ENCODE measurements at regions not wholly inside any gene's neighbourhood (a gene's known extent, or its start where the extent isn't known, plus 50 kb on each side); places are given as distances from the start of the nearest gene placed in this dataset.

- H3K9ac ChIP-seq (ENCODE audit: low read depth in 1 of 2, low read length in 2 of 2) = no peak overlapping the region
- no peak overlapping the region for H3K4me3 ChIP-seq (ENCODE audit: low read depth in 1 of 3, low read length in 3 of 3)
- H3K27ac ChIP-seq (ENCODE audit: low read depth in 1 of 2, low read length in 2 of 2) = peak overlapping the region in 1 of 2 donors; percentile 13
- no peaks in the 10 kb centered on the region for H3K27me3 ChIP-seq (ENCODE audit: control insufficient read depth in 4 of 4, insufficient read depth in 4 of 4, low read length in 3 of 4)
- H3K4me1 ChIP-seq (ENCODE audit: control insufficient read depth in 4 of 4, insufficient read depth in 4 of 4, low read length in 3 of 4) = peaks cover 12 to 43% (median 29%) of the 10 kb centered on the region in 4 donors
- no peak for DNase-seq (ENCODE audit: low spot score)
- no peaks in the 10 kb centered on the region for H3K36me3 ChIP-seq (ENCODE audit: control insufficient read depth in 4 of 4, insufficient read depth in 3 of 4, low read depth in 1 of 4, low read length in 3 of 4)
- H3K9me3 ChIP-seq (ENCODE audit: control insufficient read depth in 4 of 4, low read length in 3 of 4) = no peaks in the 10 kb centered on the region
- TF ChIP-seq RXRA (IDR thresholded peaks at IDR 0.05) (no peak), JUND (IDR thresholded peaks at IDR 0.05) (no peak), FOXA2 (IDR thresholded peaks at IDR 0.05) (no peak), CTCF (IDR thresholded peaks at IDR 0.05; ENCODE audit: low read depth, low read length, missing input control) (no peak), HNF4G (IDR thresholded peaks at IDR 0.05) (no peak), SP1 (IDR thresholded peaks at IDR 0.05) (no peak), EGR1 (IDR thresholded peaks at IDR 0.05; ENCODE audit: low read depth in 2 of 2) (no peak), GABPA (IDR thresholded peaks at IDR 0.05 in 1 of 2, conservative IDR thresholded peaks at IDR 0.05 in 1 of 2) (no peak), RAD21 (IDR thresholded peaks at IDR 0.05) (no peak), HNF4A (conservative IDR thresholded peaks at IDR 0.05) (no peak), NR2F2 (IDR thresholded peaks at IDR 0.05) (no peak), FOXA1 (IDR thresholded peaks at IDR 0.05) (no peak)
- TF ChIP-seq, protein P1, sequence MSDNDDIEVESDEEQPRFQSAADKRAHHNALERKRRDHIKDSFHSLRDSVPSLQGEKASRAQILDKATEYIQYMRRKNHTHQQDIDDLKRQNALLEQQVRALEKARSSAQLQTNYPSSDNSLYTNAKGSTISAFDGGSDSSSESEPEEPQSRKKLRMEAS (IDR thresholded peaks at IDR 0.05) = no peak
- TF ChIP-seq, protein P2, sequence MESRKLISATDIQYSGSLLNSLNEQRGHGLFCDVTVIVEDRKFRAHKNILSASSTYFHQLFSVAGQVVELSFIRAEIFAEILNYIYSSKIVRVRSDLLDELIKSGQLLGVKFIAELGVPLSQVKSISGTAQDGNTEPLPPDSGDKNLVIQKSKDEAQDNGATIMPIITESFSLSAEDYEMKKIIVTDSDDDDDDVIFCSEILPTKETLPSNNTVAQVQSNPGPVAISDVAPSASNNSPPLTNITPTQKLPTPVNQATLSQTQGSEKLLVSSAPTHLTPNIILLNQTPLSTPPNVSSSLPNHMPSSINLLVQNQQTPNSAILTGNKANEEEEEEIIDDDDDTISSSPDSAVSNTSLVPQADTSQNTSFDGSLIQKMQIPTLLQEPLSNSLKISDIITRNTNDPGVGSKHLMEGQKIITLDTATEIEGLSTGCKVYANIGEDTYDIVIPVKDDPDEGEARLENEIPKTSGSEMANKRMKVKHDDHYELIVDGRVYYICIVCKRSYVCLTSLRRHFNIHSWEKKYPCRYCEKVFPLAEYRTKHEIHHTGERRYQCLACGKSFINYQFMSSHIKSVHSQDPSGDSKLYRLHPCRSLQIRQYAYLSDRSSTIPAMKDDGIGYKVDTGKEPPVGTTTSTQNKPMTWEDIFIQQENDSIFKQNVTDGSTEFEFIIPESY (IDR thresholded peaks at IDR 0.05) = no peak
- TF ChIP-seq, protein P3, sequence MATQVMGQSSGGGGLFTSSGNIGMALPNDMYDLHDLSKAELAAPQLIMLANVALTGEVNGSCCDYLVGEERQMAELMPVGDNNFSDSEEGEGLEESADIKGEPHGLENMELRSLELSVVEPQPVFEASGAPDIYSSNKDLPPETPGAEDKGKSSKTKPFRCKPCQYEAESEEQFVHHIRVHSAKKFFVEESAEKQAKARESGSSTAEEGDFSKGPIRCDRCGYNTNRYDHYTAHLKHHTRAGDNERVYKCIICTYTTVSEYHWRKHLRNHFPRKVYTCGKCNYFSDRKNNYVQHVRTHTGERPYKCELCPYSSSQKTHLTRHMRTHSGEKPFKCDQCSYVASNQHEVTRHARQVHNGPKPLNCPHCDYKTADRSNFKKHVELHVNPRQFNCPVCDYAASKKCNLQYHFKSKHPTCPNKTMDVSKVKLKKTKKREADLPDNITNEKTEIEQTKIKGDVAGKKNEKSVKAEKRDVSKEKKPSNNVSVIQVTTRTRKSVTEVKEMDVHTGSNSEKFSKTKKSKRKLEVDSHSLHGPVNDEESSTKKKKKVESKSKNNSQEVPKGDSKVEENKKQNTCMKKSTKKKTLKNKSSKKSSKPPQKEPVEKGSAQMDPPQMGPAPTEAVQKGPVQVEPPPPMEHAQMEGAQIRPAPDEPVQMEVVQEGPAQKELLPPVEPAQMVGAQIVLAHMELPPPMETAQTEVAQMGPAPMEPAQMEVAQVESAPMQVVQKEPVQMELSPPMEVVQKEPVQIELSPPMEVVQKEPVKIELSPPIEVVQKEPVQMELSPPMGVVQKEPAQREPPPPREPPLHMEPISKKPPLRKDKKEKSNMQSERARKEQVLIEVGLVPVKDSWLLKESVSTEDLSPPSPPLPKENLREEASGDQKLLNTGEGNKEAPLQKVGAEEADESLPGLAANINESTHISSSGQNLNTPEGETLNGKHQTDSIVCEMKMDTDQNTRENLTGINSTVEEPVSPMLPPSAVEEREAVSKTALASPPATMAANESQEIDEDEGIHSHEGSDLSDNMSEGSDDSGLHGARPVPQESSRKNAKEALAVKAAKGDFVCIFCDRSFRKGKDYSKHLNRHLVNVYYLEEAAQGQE (IDR thresholded peaks at IDR 0.05) = no peak
- 80% methylated on average over 11 of the region's 11 CpGs for WGBS
Observed at GRCh38 chr10:29951441-29951931, 107.9 kb downstream of the JCAD start.

- H3K4me3 ChIP-seq (ENCODE audit: low read depth in 1 of 3, low read length in 3 of 3) = no peak overlapping the region
- no peaks in the 10 kb centered on the region for H3K27me3 ChIP-seq (ENCODE audit: control insufficient read depth in 4 of 4, insufficient read depth in 4 of 4, low read length in 3 of 4)
- no peaks in the 10 kb centered on the region for H3K36me3 ChIP-seq (ENCODE audit: control insufficient read depth in 4 of 4, insufficient read depth in 3 of 4, low read depth in 1 of 4, low read length in 3 of 4)
- no peak overlapping the region for H3K9ac ChIP-seq (ENCODE audit: low read depth in 1 of 2, low read length in 2 of 2)
- 92% methylated on average over 5 of the region's 5 CpGs for WGBS
- peaks cover 10 to 36% (median 26%) of the 10 kb centered on the region in 4 donors for H3K4me1 ChIP-seq (ENCODE audit: control insufficient read depth in 4 of 4, insufficient read depth in 4 of 4, low read length in 3 of 4)
- no peak for DNase-seq (ENCODE audit: low spot score)
- H3K9me3 ChIP-seq (ENCODE audit: control insufficient read depth in 4 of 4, low read length in 3 of 4) = no peaks in the 10 kb centered on the region
- peak overlapping the region in 1 of 2 donors; percentile 36 for H3K27ac ChIP-seq (ENCODE audit: low read depth in 1 of 2, low read length in 2 of 2)
- TF ChIP-seq HNF4A (conservative IDR thresholded peaks at IDR 0.05) (no peak), EGR1 (IDR thresholded peaks at IDR 0.05; ENCODE audit: low read depth in 2 of 2) (no peak), SP1 (IDR thresholded peaks at IDR 0.05) (no peak), FOXA2 (IDR thresholded peaks at IDR 0.05) (no peak), TAF1 (conservative IDR thresholded peaks at IDR 0.05) (no peak), GABPA (IDR thresholded peaks at IDR 0.05 in 1 of 2, conservative IDR thresholded peaks at IDR 0.05 in 1 of 2) (no peak), NR2F2 (IDR thresholded peaks at IDR 0.05) (no peak), JUND (IDR thresholded peaks at IDR 0.05) (no peak), RAD21 (IDR thresholded peaks at IDR 0.05) (no peak)
- TF ChIP-seq, protein P1 (IDR thresholded peaks at IDR 0.05) = no peak
- TF ChIP-seq, protein P2 (IDR thresholded peaks at IDR 0.05) = no peak
- TF ChIP-seq, protein P3 (IDR thresholded peaks at IDR 0.05) = no peak
- TF ChIP-seq, protein P4, sequence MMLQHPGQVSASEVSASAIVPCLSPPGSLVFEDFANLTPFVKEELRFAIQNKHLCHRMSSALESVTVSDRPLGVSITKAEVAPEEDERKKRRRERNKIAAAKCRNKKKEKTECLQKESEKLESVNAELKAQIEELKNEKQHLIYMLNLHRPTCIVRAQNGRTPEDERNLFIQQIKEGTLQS (IDR thresholded peaks at IDR 0.05) = no peak
Observed at GRCh38 chr10:29950391-29950790, 109.0 kb downstream of the JCAD start.
